ENCODE measurements at regions not wholly inside any gene's neighbourhood (a gene's known extent, or its start where the extent isn't known, plus 50 kb on each side); places are given as distances from the start of the nearest gene placed in this dataset.

- dilution Hi-C loops (cut with MboI; ENCODE audit: extremely low pct_ligation_motif_present, low sequenced_read_pairs) = no loop called here
- no peaks in the 10 kb centered on the region for H3K79me2 ChIP-seq (ENCODE audit: control insufficient read depth, insufficient read depth, low read length)
- no peak overlapping the region for H3K27ac ChIP-seq (ENCODE audit: control insufficient read depth, insufficient read depth, low read length)
- H3K27me3 ChIP-seq (ENCODE audit: control insufficient read depth, extremely low read depth, insufficient read depth, low read length) = no peaks in the 10 kb centered on the region
- TF ChIP-seq EZH2 (IDR thresholded peaks at IDR 0.05; ENCODE audit: low read length) = no peak
- TF ChIP-seq, protein P1, sequence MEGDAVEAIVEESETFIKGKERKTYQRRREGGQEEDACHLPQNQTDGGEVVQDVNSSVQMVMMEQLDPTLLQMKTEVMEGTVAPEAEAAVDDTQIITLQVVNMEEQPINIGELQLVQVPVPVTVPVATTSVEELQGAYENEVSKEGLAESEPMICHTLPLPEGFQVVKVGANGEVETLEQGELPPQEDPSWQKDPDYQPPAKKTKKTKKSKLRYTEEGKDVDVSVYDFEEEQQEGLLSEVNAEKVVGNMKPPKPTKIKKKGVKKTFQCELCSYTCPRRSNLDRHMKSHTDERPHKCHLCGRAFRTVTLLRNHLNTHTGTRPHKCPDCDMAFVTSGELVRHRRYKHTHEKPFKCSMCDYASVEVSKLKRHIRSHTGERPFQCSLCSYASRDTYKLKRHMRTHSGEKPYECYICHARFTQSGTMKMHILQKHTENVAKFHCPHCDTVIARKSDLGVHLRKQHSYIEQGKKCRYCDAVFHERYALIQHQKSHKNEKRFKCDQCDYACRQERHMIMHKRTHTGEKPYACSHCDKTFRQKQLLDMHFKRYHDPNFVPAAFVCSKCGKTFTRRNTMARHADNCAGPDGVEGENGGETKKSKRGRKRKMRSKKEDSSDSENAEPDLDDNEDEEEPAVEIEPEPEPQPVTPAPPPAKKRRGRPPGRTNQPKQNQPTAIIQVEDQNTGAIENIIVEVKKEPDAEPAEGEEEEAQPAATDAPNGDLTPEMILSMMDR (optimal IDR thresholded peaks at IDR 0.05 in 1 of 3, IDR thresholded peaks at IDR 0.05 in 1 of 3, conservative IDR thresholded peaks at IDR 0.05 in 1 of 3; ENCODE audit: extremely low read depth in 1 of 3, insufficient read depth in 2 of 3, low read length in 3 of 3) = no peak
- DNase-seq (ENCODE audit: low read depth, low spot score) = no peak
- H4K20me1 ChIP-seq (ENCODE audit: control insufficient read depth, extremely low read depth, insufficient read depth, low read length) = no peaks in the 10 kb centered on the region
- H2AFZ ChIP-seq (ENCODE audit: control insufficient read depth, low read length) = no peak overlapping the region
- FAIRE-seq = no peak
- no peaks in the 10 kb centered on the region for H3K9me3 ChIP-seq (ENCODE audit: control insufficient read depth, low read depth, low read length)
- no peak overlapping the region for H3K4me2 ChIP-seq (ENCODE audit: control insufficient read depth, extremely low read depth, insufficient read depth, low read depth, low read length)
- no peak overlapping the region for H3K9ac ChIP-seq (ENCODE audit: control insufficient read depth, extremely low read depth, insufficient read depth, low read length)
- H3K4me1 ChIP-seq (ENCODE audit: control insufficient read depth, extremely low read depth, insufficient read depth, low read length) = peaks cover 21% of the 10 kb centered on the region
- H3K4me3 ChIP-seq (ENCODE audit: control insufficient read depth in 2 of 3, extremely low read depth in 1 of 3, insufficient read depth in 2 of 3, low read depth in 1 of 3, low read length in 3 of 3) = no peak overlapping the region
- no peaks in the 10 kb centered on the region for H3K36me3 ChIP-seq (ENCODE audit: control insufficient read depth in 2 of 2, extremely low read depth in 1 of 2, insufficient read depth in 2 of 2, low read length in 2 of 2)
- H3K9me1 ChIP-seq (ENCODE audit: control insufficient read depth, extremely low read depth, insufficient read depth, low read length) = no peaks in the 10 kb centered on the region
Measured at GRCh38 chr5:54639621-54640020, 122.1 kb downstream of the SNX18 start.

DNA sequence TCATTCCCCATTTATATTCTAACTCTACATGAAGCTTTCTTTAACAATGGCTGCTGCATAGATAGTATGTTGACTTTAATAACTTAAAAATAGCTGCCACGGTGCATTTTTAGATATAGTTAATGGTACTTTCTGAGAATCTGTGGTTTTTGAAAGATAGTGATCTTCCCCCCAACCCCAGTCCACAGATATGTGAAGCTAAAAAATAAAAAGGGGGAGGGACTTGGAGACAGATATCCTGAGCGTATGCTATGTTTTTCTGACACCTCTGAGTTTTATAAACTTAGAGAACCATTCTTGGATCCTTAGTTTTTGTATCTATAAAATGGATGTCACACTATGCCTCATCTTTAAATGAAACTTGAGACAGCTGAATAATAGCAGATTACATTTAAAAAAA lies 120.5 kb downstream of the SNX18 start:
- dilution Hi-C loops (cut with MboI; ENCODE audit: extremely low pct_ligation_motif_present, low sequenced_read_pairs) = no loop called here
- Histone ChIP-seq H3K27me3 (ENCODE audit: control insufficient read depth, extremely low read depth, insufficient read depth, low read length) (no peaks in the 10 kb centered on the region), H3K9me3 (ENCODE audit: control insufficient read depth, low read depth, low read length) (no peaks in the 10 kb centered on the region), H3K27ac (ENCODE audit: control insufficient read depth, insufficient read depth, low read length) (no peak overlapping the region), H3K79me2 (ENCODE audit: control insufficient read depth, insufficient read depth, low read length) (no peaks in the 10 kb centered on the region), H3K4me3 (ENCODE audit: control insufficient read depth in 2 of 3, extremely low read depth in 1 of 3, insufficient read depth in 2 of 3, low read depth in 1 of 3, low read length in 3 of 3) (no peak overlapping the region), H3K9ac (ENCODE audit: control insufficient read depth, extremely low read depth, insufficient read depth, low read length) (no peak overlapping the region), H4K20me1 (ENCODE audit: control insufficient read depth, extremely low read depth, insufficient read depth, low read length) (no peaks in the 10 kb centered on the region), H3K9me1 (ENCODE audit: control insufficient read depth, extremely low read depth, insufficient read depth, low read length) (no peaks in the 10 kb centered on the region), H3K4me2 (ENCODE audit: control insufficient read depth, extremely low read depth, insufficient read depth, low read depth, low read length) (no peak overlapping the region), H3K4me1 (ENCODE audit: control insufficient read depth, extremely low read depth, insufficient read depth, low read length) (peaks cover 16% of the 10 kb centered on the region), H3K36me3 (ENCODE audit: control insufficient read depth in 2 of 2, extremely low read depth in 1 of 2, insufficient read depth in 2 of 2, low read length in 2 of 2) (no peaks in the 10 kb centered on the region), H2AFZ (ENCODE audit: control insufficient read depth, low read length) (no peak overlapping the region)
- TF ChIP-seq, protein P1 (optimal IDR thresholded peaks at IDR 0.05 in 1 of 3, IDR thresholded peaks at IDR 0.05 in 1 of 3, conservative IDR thresholded peaks at IDR 0.05 in 1 of 3; ENCODE audit: extremely low read depth in 1 of 3, insufficient read depth in 2 of 3, low read length in 3 of 3) = no peak
- TF ChIP-seq EZH2 (IDR thresholded peaks at IDR 0.05; ENCODE audit: low read length) = no peak
- no peak for DNase-seq (ENCODE audit: low read depth, low spot score)
- no peak for FAIRE-seq

Measured in keratinocyte (primary cell).